OCI-LY7 (cell line): ENCODE measurements at regions not wholly inside any gene's neighbourhood (a gene's known extent, or its start where the extent isn't known, plus 50 kb on each side); places are given as distances from the start of the nearest gene placed in this dataset.

Source experiments
- BruUV-seq: library from RNA; stranded (reverse); fragments of 400-500 nt; replicated peaks from 2 replicates; lab custom pipeline; 2021; lab: Mats Ljungman, UMichigan
- CTCF ChIA-PET: fragments of 300-600 bp; sonication (Branson Sonifier 250); formaldehyde crosslinking; loops from one replicate; lab custom pipeline; 2022; ENCODE audit warnings: antibody characterized with exemption; ENCODE audit not compliant: unreplicated experiment; lab: Charles Lee
- POLR2A ChIA-PET: fragments of 300-600 bp; sonication (Branson Sonifier 250); formaldehyde crosslinking; loops from one replicate; lab custom pipeline; 2022; ENCODE audit warnings: antibody characterized with exemption; lab: Charles Lee
- DNase-seq: peaks from one replicate; pipeline ENCODE4 v3.0.0-alpha.2; 2015; ENCODE audit warnings: low spot score
- H2AFZ ChIP-seq: fragments of 200-600 bp; sonication (generic), shearing (Covaris generic); 2 replicates; pipeline ENCODE4 v1.6.1; 2014; ENCODE audit warnings: mild to moderate bottlenecking, antibody characterized with exemption, low read length, moderate library complexity
- H3K27ac ChIP-seq: fragments of 200-600 bp; sonication (generic); 2 replicates; pipeline ENCODE4 v1.5.1; 2014; ENCODE audit warnings: mixed run types, low read depth, mild to moderate bottlenecking, moderate library complexity, low read length, inconsistent platforms; ENCODE audit not compliant: poor library complexity, severe bottlenecking
- H3K36me3 ChIP-seq: fragments of 200-600 bp; sonication (generic); 2 replicates; pipeline ENCODE4 v1.6.1; 2014; ENCODE audit warnings: mild to moderate bottlenecking, antibody characterized with exemption, low read length, moderate library complexity, mixed read lengths; ENCODE audit not compliant: insufficient read depth
- H3K4me1 ChIP-seq: fragments of 200-600 bp; sonication (generic); 2 replicates; pipeline ENCODE4 v1.5.1; 2014; ENCODE audit warnings: mild to moderate bottlenecking, low read length; ENCODE audit not compliant: insufficient read depth, poor library complexity, severe bottlenecking
- H3K4me2 ChIP-seq: fragments of 200-600 bp; sonication (generic); 2 replicates; pipeline ENCODE4 v1.6.1; 2014; ENCODE audit warnings: mild to moderate bottlenecking, low read length
- H3K4me3 ChIP-seq: fragments of 200-600 bp; sonication (generic); 2 replicates; pipeline ENCODE4 v1.5.1; 2014; ENCODE audit warnings: mild to moderate bottlenecking, low read depth, low read length; ENCODE audit not compliant: poor library complexity, severe bottlenecking
- H3K79me2 ChIP-seq: fragments of 200-600 bp; sonication (generic); 2 replicates; pipeline ENCODE4 v1.6.1; 2016; ENCODE audit warnings: low read depth, mild to moderate bottlenecking, low read length, moderate library complexity, mixed read lengths; ENCODE audit not compliant: insufficient read depth
- H3K9me2 ChIP-seq: fragments of 200-600 bp; sonication (generic); 2 replicates; pipeline ENCODE4 v1.6.1; 2016; ENCODE audit warnings: mild to moderate bottlenecking, low read length, mixed read lengths; ENCODE audit not compliant: insufficient read depth
- H3K9me3 ChIP-seq: fragments of 200-600 bp; sonication (generic); 2 replicates; pipeline ENCODE4 v1.6.1; 2014; ENCODE audit warnings: mild to moderate bottlenecking, mixed run types, low read length, mixed read lengths
- H4K20me1 ChIP-seq: fragments of 200-600 bp; sonication (generic); 2 replicates; pipeline ENCODE4 v1.6.1; 2014; ENCODE audit warnings: mild to moderate bottlenecking, antibody characterized with exemption, low read length, moderate library complexity, mixed read lengths; ENCODE audit not compliant: insufficient read depth
- EZH2phosphoT487 ChIP-seq: fragments of 200-600 bp; sonication (generic); IDR thresholded peaks from 2 replicates; pipeline ENCODE4 v1.6.1; 2018; ENCODE audit warnings: low read depth, borderline replicate concordance, mild to moderate bottlenecking, mixed run types, antibody characterized with exemption, low read length, moderate library complexity, mixed read lengths
- intact Hi-C: fragments of 100-400 bp; cut with micrococcal nuclease; formaldehyde crosslinking; loops from one replicate; pipeline ENCODE4 v1.10.0; 2022; ENCODE audit not compliant: unreplicated experiment
- TF ChIP-seq, protein P1 (sequence below): fragments of 200-600 bp; sonication (generic); conservative IDR thresholded peaks from 2 replicates; pipeline ENCODE4 v1.5.1; 2014; ENCODE audit warnings: mild to moderate bottlenecking, antibody characterized with exemption, low read length, moderate library complexity, mixed read lengths

DNA sequence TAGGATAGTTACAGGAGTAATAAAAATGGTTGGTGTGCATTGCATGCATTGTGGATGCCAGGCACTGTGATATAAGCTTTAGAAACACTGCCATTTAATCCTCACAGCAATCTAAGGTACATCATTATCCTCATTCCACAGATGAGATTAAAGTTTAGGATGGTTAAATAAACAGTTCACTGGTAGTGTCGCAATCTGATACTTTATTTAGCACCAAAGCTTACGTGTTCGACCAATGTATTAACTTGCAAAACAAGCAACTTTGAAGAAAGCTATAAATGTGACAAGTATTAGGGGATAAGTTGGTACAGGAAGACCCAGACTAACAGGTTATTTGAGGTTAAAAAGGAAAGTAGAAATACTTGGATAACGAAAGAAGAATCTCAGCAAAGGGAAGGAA lies 150.5 kb upstream of the ZNF385D start:
- H3K9me2 ChIP-seq: no peaks in the 10 kb centered on the region
- intact Hi-C loops: no loop called here
- POLR2A ChIA-PET: interaction anchor here (0.6 to 1.1 kb wide), 3 partner anchors 8 to 44 kb away, joined by 3 to 5 read pairs (median 3); no protein-coding TSS in a partner anchor
- no peaks in the 10 kb centered on the region for H3K79me2 ChIP-seq
- no peak overlapping the region for H3K27ac ChIP-seq
- no peaks in the 10 kb centered on the region for H3K9me3 ChIP-seq
- no peaks in the 10 kb centered on the region for H3K36me3 ChIP-seq
- no peak overlapping the region for H3K4me2 ChIP-seq
- H4K20me1 ChIP-seq: no peaks in the 10 kb centered on the region
- TF ChIP-seq EZH2phosphoT487: no peak
- TF ChIP-seq, protein P1, sequence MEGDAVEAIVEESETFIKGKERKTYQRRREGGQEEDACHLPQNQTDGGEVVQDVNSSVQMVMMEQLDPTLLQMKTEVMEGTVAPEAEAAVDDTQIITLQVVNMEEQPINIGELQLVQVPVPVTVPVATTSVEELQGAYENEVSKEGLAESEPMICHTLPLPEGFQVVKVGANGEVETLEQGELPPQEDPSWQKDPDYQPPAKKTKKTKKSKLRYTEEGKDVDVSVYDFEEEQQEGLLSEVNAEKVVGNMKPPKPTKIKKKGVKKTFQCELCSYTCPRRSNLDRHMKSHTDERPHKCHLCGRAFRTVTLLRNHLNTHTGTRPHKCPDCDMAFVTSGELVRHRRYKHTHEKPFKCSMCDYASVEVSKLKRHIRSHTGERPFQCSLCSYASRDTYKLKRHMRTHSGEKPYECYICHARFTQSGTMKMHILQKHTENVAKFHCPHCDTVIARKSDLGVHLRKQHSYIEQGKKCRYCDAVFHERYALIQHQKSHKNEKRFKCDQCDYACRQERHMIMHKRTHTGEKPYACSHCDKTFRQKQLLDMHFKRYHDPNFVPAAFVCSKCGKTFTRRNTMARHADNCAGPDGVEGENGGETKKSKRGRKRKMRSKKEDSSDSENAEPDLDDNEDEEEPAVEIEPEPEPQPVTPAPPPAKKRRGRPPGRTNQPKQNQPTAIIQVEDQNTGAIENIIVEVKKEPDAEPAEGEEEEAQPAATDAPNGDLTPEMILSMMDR: no peak
- H2AFZ ChIP-seq: no peak overlapping the region
- H3K4me3 ChIP-seq: no peak overlapping the region
- H3K4me1 ChIP-seq: no peaks in the 10 kb centered on the region
- DNase-seq: no peak
- CTCF ChIA-PET: no interaction called here
- BruUV-seq: no TSS peak

DNA sequence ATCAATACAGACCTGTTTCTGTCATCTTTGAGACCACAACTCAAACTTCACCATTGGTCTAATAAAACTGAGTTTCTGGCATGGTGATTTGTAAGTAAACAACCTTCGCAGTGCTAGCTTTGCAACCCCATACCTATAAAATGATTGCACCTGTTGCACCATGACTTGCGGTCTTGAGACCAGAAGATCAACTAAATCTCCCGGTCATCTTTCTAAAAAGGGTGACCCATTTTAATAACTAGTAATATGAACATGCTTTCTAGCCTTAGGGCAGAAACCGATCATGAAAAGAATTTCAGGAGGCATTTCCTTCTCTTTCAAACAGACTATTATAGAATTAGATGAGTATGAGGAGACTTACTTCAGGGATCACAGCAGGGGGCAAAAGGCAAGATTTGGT lies 151.9 kb upstream of the ZNF385D start:
- intact Hi-C loops: no loop called here
- POLR2A ChIA-PET: no interaction called here
- H3K9me2 ChIP-seq: no peaks in the 10 kb centered on the region
- no peak for TF ChIP-seq EZH2phosphoT487
- TF ChIP-seq, protein P1: no peak
- H2AFZ ChIP-seq: no peak overlapping the region
- H3K4me1 ChIP-seq: no peaks in the 10 kb centered on the region
- H4K20me1 ChIP-seq: no peaks in the 10 kb centered on the region
- H3K9me3 ChIP-seq: no peaks in the 10 kb centered on the region
- CTCF ChIA-PET: no interaction called here
- no TSS peak for BruUV-seq
- no peaks in the 10 kb centered on the region for H3K36me3 ChIP-seq
- H3K27ac ChIP-seq: no peak overlapping the region
- H3K4me3 ChIP-seq: no peak overlapping the region
- DNase-seq: no peak
- no peak overlapping the region for H3K4me2 ChIP-seq
- no peaks in the 10 kb centered on the region for H3K79me2 ChIP-seq

DNA sequence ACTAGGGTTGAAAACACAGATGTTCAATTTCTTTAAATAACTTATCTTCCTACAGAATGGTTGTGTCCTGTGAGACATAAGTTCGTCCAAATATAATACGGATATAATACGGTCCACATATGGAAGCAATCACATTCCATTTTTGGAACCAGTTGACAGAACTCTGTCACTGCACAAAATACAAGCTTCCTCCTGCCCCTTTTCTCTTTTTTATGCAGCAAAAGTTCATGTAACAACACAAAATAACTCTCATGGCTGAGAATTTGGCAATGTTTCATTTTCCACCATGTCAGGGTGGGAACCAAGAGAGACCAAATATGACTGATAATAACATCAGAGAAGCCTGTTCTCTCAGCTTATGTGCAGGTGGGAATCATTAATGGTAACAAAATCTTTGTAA lies 158.1 kb upstream of the ZNF385D start:
- H4K20me1 ChIP-seq: no peaks in the 10 kb centered on the region
- H3K9me3 ChIP-seq: no peaks in the 10 kb centered on the region
- H3K4me3 ChIP-seq: no peak overlapping the region
- H3K9me2 ChIP-seq: no peaks in the 10 kb centered on the region
- H3K36me3 ChIP-seq: no peaks in the 10 kb centered on the region
- CTCF ChIA-PET: no interaction called here
- H3K4me1 ChIP-seq: no peaks in the 10 kb centered on the region
- POLR2A ChIA-PET: no interaction called here
- H3K27ac ChIP-seq: no peak overlapping the region
- BruUV-seq: no TSS peak
- no peaks in the 10 kb centered on the region for H3K79me2 ChIP-seq
- intact Hi-C loops: no loop called here
- H2AFZ ChIP-seq: no peak overlapping the region
- no peak overlapping the region for H3K4me2 ChIP-seq
- TF ChIP-seq, protein P1: no peak
- TF ChIP-seq EZH2phosphoT487: no peak
- DNase-seq: no peak
